HG02884 (cell line): ENCODE measurements at regions not wholly inside any gene's neighbourhood (a gene's known extent, or its start where the extent isn't known, plus 50 kb on each side); places are given as distances from the start of the nearest gene placed in this dataset.
"Not testable (repeated sequence)": the region's sequence is repeated elsewhere in the genome, so short reads cannot be mapped to it uniquely, and the experiment has no call there.

Experiments
- ATAC-seq: cut with Tn5 transposase; IDR thresholded peaks from one replicate; pipeline ENCODE4 v1.9.1; 2021; ENCODE audit warnings: mild to moderate bottlenecking, moderate library complexity; ENCODE audit not compliant: unreplicated experiment

DNA sequence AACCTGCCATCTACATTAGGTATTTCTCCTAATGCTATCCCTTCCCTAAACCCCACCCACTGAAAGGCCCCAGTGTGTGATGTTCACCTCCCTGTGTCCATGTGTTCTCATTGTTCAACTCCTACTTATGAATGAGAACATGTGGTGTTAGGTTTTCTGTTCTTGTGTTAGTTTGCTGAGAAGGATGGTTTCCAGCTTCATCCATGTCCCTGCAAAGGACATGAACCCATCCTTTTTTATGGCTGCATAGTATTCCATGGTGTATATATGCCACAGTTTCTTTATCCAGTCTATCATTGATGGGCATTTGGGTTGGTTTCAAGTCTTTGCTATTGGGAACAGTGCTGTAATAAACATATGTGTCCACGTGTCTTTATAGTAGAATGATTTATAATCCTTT, 149.2 kb downstream of the PCDH7 start:
- ATAC-seq: not testable (repeated sequence)

DNA sequence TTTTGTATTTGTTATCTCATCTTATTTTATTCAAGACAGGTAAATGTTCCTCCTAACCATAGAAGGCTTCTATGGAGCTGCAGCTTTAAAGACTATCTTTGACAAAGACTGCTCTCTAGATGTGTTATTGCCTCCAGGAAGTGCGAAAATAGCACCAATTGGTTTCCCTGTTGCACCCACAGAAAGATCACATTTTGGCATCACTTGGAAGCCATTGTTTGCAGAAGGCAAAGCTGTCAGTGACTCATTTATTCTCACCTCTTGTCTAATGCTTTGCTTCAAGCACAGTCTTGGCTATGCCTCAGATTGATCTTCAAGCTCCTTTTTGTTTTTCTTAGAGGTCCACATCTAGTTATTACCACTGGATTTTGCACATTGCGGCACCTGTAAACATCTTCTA, 150.3 kb downstream of the PCDH7 start:
- ATAC-seq: no peak

DNA sequence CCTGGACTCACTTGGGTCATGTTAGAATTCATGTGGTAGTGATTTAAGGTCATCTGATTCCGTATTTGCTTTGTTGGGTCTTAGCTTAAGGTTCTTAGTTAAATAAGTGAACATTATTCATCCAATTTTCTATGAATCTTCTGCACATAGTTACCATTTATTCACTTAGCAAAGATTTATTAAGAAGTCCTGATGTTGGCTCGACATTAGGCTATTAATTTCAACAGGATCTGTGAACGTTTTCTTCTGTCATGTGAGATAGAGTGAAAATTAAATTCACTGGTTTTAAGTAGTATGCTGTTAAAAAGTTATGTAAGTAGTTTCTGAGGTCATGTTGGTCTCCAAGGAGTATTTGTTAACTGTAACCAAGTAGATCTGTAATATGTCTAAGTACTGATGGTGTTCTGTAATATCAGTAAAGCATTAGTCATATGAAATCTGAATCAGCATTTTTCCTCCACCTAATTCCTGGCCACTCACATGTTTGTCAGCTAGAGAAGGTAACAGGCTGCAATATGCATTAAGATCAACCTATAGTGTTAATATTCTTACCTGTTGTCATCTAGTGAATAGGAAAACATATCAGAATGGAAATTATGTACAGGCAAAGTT, 155.6 kb downstream of the PCDH7 start:
- ATAC-seq: no peak

- ATAC-seq: no peak
These were observed 159.9 kb downstream of the PCDH7 start for GRCh38 chr4:30879855-30880598.

DNA sequence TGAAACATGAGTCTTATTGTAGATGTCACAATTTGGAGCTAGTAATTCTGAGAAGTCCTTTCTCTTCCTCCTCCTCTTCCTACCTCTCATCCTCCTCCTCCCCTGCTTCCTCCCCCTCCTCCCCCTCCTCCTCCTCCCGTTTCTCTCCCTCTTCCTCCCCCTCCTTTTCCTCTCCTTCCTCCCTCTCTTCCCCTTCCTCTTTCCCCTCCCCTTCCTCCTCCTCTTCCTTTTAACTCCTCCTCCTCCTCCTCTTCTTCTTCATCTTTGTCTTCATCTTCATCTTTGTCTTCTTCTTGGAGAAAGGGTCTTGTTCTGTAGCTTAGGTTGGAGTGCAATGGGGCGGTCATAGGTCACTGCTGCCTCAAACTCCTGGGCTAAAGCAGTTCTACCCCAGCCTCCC, 161.8 kb downstream of the PCDH7 start:
- no peak for ATAC-seq

- no peak for ATAC-seq
These were observed 162.3 kb downstream of the PCDH7 start for GRCh38 chr4:30882443-30882842.

DNA sequence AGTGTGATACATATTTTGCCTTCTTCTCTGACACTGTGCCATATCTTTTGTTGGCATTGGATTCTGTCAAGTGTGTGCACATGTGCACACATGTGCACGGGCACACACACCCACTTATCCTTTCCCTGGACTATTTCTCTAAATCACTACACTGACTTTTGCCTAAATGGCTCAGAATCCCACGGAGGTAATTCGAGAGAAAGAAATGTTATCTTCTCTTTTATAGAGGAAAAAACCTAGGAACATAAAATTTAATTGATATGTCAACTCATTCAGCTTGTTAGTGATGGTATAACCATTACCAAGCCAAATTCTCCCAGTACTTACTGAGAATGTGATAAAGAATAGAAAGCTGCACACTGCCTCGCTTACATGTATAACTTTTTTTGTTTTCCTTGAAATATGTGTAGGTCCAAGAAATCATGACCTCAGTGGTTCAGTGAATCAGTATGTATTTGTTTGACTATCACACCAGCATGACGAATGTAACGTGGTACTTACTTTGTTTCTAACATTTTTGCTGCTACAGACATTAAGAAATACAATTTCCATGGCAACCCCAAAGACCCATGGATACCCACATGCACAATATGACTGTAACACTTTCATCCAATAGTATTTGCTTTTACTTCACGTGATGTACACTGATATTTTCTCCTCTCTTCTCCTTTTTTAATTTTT, 163.0 kb downstream of the PCDH7 start:
- ATAC-seq: no peak

DNA sequence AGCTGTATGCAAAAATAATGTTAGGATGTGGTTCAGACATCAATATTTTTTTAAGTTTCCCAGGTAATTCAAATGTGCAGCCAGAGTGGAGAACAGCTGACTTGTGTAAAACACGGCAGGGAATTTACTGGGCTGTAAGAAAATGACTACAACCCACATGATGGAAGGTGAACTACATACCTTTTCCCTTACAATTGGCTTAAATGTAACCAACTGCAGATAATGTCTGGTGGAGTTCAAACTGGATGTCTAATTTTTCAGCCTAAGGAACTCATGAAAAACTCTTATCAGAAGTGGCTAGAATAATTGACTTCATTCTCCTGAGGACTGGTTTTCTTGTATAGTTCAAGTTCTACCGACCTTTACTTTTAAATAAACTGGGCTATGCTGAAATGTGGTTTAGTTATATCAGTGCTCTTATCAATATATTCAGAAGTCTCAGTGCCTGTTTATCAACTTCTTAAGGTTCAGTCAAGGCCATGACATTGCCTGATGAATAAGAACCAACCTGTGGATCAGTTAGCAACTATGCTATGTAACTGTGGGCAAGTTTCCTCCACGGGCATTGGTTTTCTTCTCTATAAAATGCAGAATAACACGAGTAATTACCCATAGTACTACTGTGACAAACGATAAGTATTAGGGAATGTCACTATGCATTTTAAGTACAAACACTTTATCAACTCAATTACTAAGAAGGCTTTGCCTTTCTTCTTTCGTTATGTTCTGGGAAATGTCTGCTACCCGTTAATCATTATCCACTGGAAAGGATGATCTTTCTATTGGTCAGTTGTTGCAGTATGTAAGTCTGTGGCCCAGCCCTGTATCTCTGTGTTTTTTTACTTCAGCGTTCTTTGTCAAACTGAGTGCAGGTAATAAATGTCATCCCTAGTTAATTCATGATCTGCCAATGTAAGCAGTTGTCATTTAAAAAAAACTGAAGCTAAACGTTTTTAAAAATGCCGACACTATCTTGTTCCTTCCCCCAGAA, 181.6 kb downstream of the PCDH7 start:
- ATAC-seq: no peak

GRCh38 chr4:30903502-30904214, 183.5 kb downstream of the PCDH7 start:
- ATAC-seq: no peak

DNA sequence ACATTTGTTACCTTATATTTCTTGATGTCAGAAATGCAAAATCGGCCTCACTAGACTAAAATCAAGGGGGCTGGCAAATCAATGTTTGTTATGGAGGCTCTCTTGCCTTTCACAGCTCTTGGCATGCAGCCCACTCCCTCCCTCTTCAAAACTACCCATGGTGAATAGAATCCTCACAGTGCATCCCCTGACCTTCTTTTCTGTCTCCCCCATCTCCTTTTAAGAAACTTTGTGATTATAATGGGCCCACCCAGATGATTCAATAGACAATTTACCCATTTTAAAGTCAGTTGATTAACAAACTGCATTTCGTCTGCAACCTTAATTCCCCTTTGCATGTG, 184.0 kb downstream of the PCDH7 start:
- no peak for ATAC-seq

- ATAC-seq: no peak
These were observed 184.4 kb downstream of the PCDH7 start for GRCh38 chr4:30904588-30904987.

- no peak for ATAC-seq
These were observed 192.0 kb downstream of the PCDH7 start for GRCh38 chr4:30912098-30912714.

DNA sequence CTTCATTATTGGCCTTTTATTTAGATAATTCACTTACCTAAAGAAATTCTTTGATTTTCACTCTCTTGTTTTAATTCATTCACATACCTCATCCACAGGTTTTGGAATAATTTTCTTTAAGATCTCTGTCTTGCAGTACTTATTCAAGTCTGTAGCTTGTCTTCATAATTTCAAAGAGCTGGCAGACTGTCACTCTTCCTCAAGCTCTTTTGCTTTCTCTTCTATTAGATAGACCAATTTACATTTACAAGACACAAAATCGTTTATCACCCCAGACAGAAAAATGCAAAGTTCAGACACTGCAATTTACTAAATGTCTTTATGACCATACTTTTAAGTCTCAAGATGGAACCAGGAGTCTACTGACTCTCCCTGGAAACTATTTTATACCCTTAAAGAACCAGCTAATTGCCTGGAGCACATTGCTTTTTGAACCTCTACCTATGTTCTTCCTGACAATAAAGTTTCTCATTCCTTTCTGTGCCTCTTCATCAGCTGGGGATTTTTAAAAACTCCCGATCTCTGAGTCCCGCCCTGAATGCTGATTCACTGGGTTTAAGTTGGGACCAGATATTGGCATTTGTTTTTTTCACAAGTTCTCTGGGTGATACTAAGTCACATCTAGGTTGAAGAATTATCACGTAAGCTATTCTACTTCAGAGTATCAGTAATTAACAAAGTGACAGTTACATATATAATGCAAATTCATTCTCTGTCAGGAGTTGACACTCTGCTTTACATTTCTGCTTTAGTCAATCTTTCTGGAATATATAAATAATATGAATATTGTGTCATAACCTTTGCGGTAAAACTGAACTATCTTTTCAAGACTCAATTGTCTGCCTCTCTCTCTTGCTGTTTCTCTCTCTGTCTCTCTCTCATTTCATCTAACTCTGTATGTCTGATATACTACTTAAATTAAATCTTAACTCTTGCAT, 196.4 kb downstream of the PCDH7 start:
- ATAC-seq: no peak

GRCh38 chr4:30917946-30918345, 197.8 kb downstream of the PCDH7 start:
- ATAC-seq: no peak

GRCh38 chr4:30919458-30919857, 199.3 kb downstream of the PCDH7 start:
- no peak for ATAC-seq

DNA sequence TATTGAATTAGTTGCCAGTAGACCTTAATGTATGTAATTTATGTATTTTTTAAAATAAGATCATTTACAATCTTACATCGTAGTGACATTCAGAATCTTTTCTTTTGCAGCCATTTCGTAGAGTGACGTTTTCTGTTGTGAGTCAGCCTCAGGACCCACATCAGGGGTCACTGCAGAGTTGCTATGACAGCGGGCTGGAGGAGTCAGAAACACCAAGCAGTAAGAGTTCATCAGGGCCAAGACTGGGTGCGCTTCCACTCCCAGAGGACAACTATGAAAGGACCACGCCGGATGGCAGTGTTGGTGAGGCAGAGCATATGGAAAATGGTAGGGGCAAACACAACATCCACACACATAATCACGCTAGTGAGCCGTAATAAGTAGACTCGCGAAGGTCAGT, 199.9 kb downstream of the PCDH7 start:
- ATAC-seq: no peak

- no peak for ATAC-seq
These were observed 202.5 kb downstream of the PCDH7 start for GRCh38 chr4:30922625-30923024.

DNA sequence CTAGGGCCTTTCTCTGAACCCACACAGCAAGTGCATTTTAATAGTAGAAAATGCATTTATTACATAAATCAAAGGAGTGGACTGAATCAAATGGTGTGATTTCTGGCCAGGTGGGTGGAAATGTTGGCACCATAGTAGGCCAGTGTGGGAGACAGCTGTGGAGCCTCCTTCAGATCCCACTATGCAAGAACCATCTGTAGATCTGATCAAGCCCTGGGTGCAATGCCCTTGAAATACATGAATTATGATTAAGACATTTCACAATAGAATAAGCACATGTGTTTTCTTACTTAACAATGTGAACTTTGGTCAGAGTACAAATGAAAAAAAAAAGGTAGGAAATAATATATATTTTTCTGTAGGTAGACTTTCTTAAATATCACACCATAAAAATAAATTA, 204.3 kb downstream of the PCDH7 start:
- no peak for ATAC-seq

GRCh38 chr4:30929649-30930048, 209.5 kb downstream of the PCDH7 start:
- ATAC-seq: no peak
